HEK293 (cell line): ENCODE measurements at regions not wholly inside any gene's neighbourhood (a gene's known extent, or its start where the extent isn't known, plus 50 kb on each side); places are given as distances from the start of the nearest gene placed in this dataset.

ENCODE experiments used
- CTCF ChIA-PET: fragments of 350-600 bp; formaldehyde crosslinking; extraction: SDS; loops from one replicate; lab custom pipeline; 2021; ENCODE audit warnings: antibody characterized with exemption; lab: Yijun Ruan, JAX
- POLR2A ChIA-PET: fragments of 300-600 bp; formaldehyde crosslinking; extraction: SDS; loops from one replicate; lab custom pipeline; 2020; ENCODE audit warnings: antibody characterized with exemption, inconsistent platforms; lab: Yijun Ruan, JAX
- H3K27ac ChIP-seq: fragments of 200-500 bp; sonication (Bioruptor generic); 2 replicates; pipeline ENCODE4 v1.5.1; 2014; ENCODE audit warnings: low read depth, low read length, control low read depth, inconsistent platforms; ENCODE audit errors: extremely low read depth
- H3K36me3 ChIP-seq, 2 experiments: fragments of 200-500 bp in 1 of 2; sonication (Bioruptor generic) in 1 of 2; 1 replicate in 1 of 2; 2 replicates in 1 of 2; pipeline ENCODE4 v1.5.1; 2014 to 2017; ENCODE audit warnings: inconsistent platforms in 2 of 2, low read length in 2 of 2; ENCODE audit not compliant: control insufficient read depth in 2 of 2, insufficient read depth in 1 of 2
- H3K4me1 ChIP-seq: fragments of 200-500 bp; sonication (Bioruptor generic); 2 replicates; pipeline ENCODE4 v1.5.1; 2014; ENCODE audit warnings: mild to moderate bottlenecking, low read length, inconsistent platforms; ENCODE audit not compliant: control insufficient read depth, insufficient read depth
- H3K4me3 ChIP-seq: 2 replicates; pipeline ENCODE4 v1.5.1; 2011; ENCODE audit warnings: low read depth, mild to moderate bottlenecking, control low read depth, low read length, moderate library complexity
- H3K9me3 ChIP-seq: fragments of 200-500 bp; sonication (Bioruptor generic); 2 replicates; pipeline ENCODE4 v1.5.1; 2014; ENCODE audit warnings: low read depth, low read length, inconsistent platforms; ENCODE audit not compliant: control insufficient read depth, insufficient read depth
- HOXA7 ChIP-seq: sonication (generic); formaldehyde crosslinking; IDR thresholded peaks from 2 replicates; pipeline ENCODE4 v1.8.1; 2022; ENCODE audit warnings: missing genetic modification reagents, borderline replicate concordance
- SCRT1 ChIP-seq: fragments of 450-650 bp; formaldehyde crosslinking; IDR thresholded peaks from 2 replicates; pipeline ENCODE4 v1.5.1; 2016; ENCODE audit warnings: missing biosample characterization, missing genetic modification characterization, borderline replicate concordance
- SP3 ChIP-seq: fragments of 450-650 bp; formaldehyde crosslinking; IDR thresholded peaks from 2 replicates; pipeline ENCODE4 v1.5.1; 2016; ENCODE audit warnings: missing biosample characterization, missing genetic modification characterization
- TRIM28 ChIP-seq: IDR thresholded peaks from 2 replicates; pipeline ENCODE4 v1.6.1; 2011; ENCODE audit warnings: low read length, control low read depth, borderline replicate concordance
- ZFP41 ChIP-seq: fragments of 450-650 bp; formaldehyde crosslinking; IDR thresholded peaks from 2 replicates; pipeline ENCODE4 v1.5.1; 2016; ENCODE audit warnings: missing biosample characterization, missing genetic modification characterization, borderline replicate concordance
- ZNF140 ChIP-seq: fragments of 450-650 bp; formaldehyde crosslinking; IDR thresholded peaks from 2 replicates; pipeline ENCODE4 v1.5.1; 2016; ENCODE audit warnings: missing biosample characterization, missing genetic modification characterization
- ZNF16 ChIP-seq: fragments of 450-650 bp; formaldehyde crosslinking; IDR thresholded peaks from 2 replicates; pipeline ENCODE4 v1.5.1; 2016; ENCODE audit warnings: low read depth, missing biosample characterization, missing genetic modification characterization
- ZNF221 ChIP-seq: fragments of 450-650 bp; formaldehyde crosslinking; IDR thresholded peaks from 2 replicates; pipeline ENCODE4 v1.5.1; 2017; ENCODE audit warnings: missing biosample characterization, missing genetic modification characterization, borderline replicate concordance
- ZNF223 ChIP-seq: fragments of 450-650 bp; formaldehyde crosslinking; IDR thresholded peaks from 2 replicates; pipeline ENCODE4 v1.5.1; 2016; ENCODE audit warnings: missing biosample characterization, missing genetic modification characterization
- ZNF274 ChIP-seq, 2 experiments: fragments of 200-500 bp in 1 of 2; fragments of 450-650 bp in 1 of 2; sonication (Bioruptor generic) in 1 of 2; formaldehyde crosslinking in 1 of 2; IDR thresholded peaks; 2 replicates each; pipeline versions ENCODE4 v1.5.1 to v1.6.1; 2014 to 2016; ENCODE audit warnings: borderline replicate concordance in 1 of 2, inconsistent platforms in 1 of 2, low read length in 1 of 2, missing biosample characterization in 1 of 2, missing genetic modification characterization in 1 of 2
- ZNF404 ChIP-seq: fragments of 450-650 bp; formaldehyde crosslinking; IDR thresholded peaks from 2 replicates; pipeline ENCODE4 v1.5.1; 2017; ENCODE audit warnings: missing biosample characterization, missing genetic modification characterization
- ZNF426 ChIP-seq: fragments of 450-650 bp; formaldehyde crosslinking; IDR thresholded peaks from 2 replicates; pipeline ENCODE4 v1.5.1; 2017; ENCODE audit warnings: missing biosample characterization, missing genetic modification characterization, mild to moderate bottlenecking, inconsistent platforms, moderate library complexity
- ZNF521 ChIP-seq: fragments of 450-650 bp; formaldehyde crosslinking; IDR thresholded peaks from 2 replicates; pipeline ENCODE4 v1.5.1; 2017; ENCODE audit warnings: missing biosample characterization, mild to moderate bottlenecking, missing genetic modification characterization
- ZNF530 ChIP-seq: fragments of 450-650 bp; formaldehyde crosslinking; IDR thresholded peaks from 2 replicates; pipeline ENCODE4 v1.5.1; 2016; ENCODE audit warnings: low read depth, missing biosample characterization, missing genetic modification characterization
- ZNF555 ChIP-seq: fragments of 450-650 bp; formaldehyde crosslinking; conservative IDR thresholded peaks from 2 replicates; pipeline ENCODE4 v1.5.1; 2017; ENCODE audit warnings: missing biosample characterization, mild to moderate bottlenecking, missing genetic modification characterization, inconsistent platforms
- ZNF629 ChIP-seq: fragments of 450-650 bp; formaldehyde crosslinking; IDR thresholded peaks from 2 replicates; pipeline ENCODE4 v1.5.1; 2017; ENCODE audit warnings: missing biosample characterization, missing genetic modification characterization
- ZNF654 ChIP-seq: fragments of 450-650 bp; formaldehyde crosslinking; IDR thresholded peaks from 2 replicates; pipeline ENCODE4 v1.5.1; 2016; ENCODE audit warnings: low read depth, missing biosample characterization, missing genetic modification characterization
- ZNF701 ChIP-seq: fragments of 450-650 bp; formaldehyde crosslinking; IDR thresholded peaks from 2 replicates; pipeline ENCODE4 v1.5.1; 2016; ENCODE audit warnings: missing biosample characterization, missing genetic modification characterization
- ZNF747 ChIP-seq: fragments of 450-650 bp; formaldehyde crosslinking; IDR thresholded peaks from 2 replicates; pipeline ENCODE4 v1.5.1; 2016; ENCODE audit warnings: missing biosample characterization, missing genetic modification characterization
- ZNF830 ChIP-seq: fragments of 450-650 bp; IDR thresholded peaks from 2 replicates; pipeline ENCODE4 v1.5.0; 2018; ENCODE audit warnings: missing biosample characterization, missing genetic modification characterization, low read depth, mild to moderate bottlenecking, moderate library complexity
- ZSCAN16 ChIP-seq: fragments of 450-650 bp; formaldehyde crosslinking; IDR thresholded peaks from 2 replicates; pipeline ENCODE4 v1.5.1; 2016; ENCODE audit warnings: missing biosample characterization, missing genetic modification characterization
- TF ChIP-seq, protein P1 (sequence below): fragments of 450-650 bp; formaldehyde crosslinking; IDR thresholded peaks from 2 replicates; pipeline ENCODE4 v1.5.1; 2017; ENCODE audit warnings: missing biosample characterization, missing genetic modification characterization
- TF ChIP-seq, protein P2 (sequence below): fragments of 450-650 bp; formaldehyde crosslinking; IDR thresholded peaks from 2 replicates; pipeline ENCODE4 v1.5.1; 2017; ENCODE audit warnings: missing biosample characterization, mild to moderate bottlenecking, missing genetic modification characterization, moderate library complexity
- TF ChIP-seq, protein P3 (sequence below): fragments of 450-650 bp; formaldehyde crosslinking; IDR thresholded peaks from 2 replicates; pipeline ENCODE4 v1.5.1; 2016; ENCODE audit warnings: missing biosample characterization, missing genetic modification characterization
- TF ChIP-seq, protein P4 (sequence below): fragments of 450-650 bp; formaldehyde crosslinking; IDR thresholded peaks from 2 replicates; pipeline ENCODE4 v1.5.1; 2016; ENCODE audit warnings: missing biosample characterization, missing genetic modification characterization
- TF ChIP-seq, protein P5 (sequence below): fragments of 450-650 bp; formaldehyde crosslinking; IDR thresholded peaks from 2 replicates; pipeline ENCODE4 v1.5.1; 2016; ENCODE audit warnings: missing biosample characterization, missing genetic modification characterization, low read depth
- TF ChIP-seq, protein P6 (sequence below): sonication (generic); formaldehyde crosslinking; IDR thresholded peaks from 2 replicates; pipeline ENCODE4 v1.8.1; 2022; ENCODE audit warnings: mild to moderate bottlenecking, moderate library complexity, missing genetic modification reagents
- TF ChIP-seq, protein P7 (sequence below): fragments of 450-650 bp; formaldehyde crosslinking; IDR thresholded peaks from 2 replicates; pipeline ENCODE4 v1.5.1; 2016; ENCODE audit warnings: missing biosample characterization, missing genetic modification characterization

DNA sequence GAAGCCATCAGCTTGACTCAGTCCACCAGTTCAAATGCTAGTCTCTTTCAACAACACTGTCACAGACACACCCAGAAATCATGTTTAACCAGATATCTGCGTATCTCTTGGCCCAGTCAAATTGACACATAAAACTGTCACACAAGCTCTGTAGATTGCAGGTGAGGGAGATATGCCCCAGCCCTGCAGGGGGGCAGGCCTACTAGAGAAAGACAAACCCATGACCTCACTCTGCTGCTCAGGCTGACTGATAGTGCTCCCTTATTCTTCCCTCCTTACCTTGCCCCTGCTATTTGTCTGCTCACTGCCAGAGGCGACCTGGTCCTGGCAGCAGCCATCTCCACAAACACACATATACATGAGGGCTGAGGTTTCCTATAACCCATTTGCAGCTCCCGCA lies 351.3 kb downstream of the DRD1 start:
- CTCF ChIA-PET = interaction anchor here (0.6 kb wide), 1 partner anchor 636 kb away, joined by 6 read pairs; no protein-coding TSS in a partner anchor
- no peaks in the 10 kb centered on the region for H3K36me3 ChIP-seq
- POLR2A ChIA-PET = no interaction called here
- no peak for TF ChIP-seq ZNF701 (tag by site-specific recombination)
- no peak for TF ChIP-seq ZNF747 (tag by site-specific recombination)
- TF ChIP-seq ZNF223 = no peak
- TF ChIP-seq, protein P1, sequence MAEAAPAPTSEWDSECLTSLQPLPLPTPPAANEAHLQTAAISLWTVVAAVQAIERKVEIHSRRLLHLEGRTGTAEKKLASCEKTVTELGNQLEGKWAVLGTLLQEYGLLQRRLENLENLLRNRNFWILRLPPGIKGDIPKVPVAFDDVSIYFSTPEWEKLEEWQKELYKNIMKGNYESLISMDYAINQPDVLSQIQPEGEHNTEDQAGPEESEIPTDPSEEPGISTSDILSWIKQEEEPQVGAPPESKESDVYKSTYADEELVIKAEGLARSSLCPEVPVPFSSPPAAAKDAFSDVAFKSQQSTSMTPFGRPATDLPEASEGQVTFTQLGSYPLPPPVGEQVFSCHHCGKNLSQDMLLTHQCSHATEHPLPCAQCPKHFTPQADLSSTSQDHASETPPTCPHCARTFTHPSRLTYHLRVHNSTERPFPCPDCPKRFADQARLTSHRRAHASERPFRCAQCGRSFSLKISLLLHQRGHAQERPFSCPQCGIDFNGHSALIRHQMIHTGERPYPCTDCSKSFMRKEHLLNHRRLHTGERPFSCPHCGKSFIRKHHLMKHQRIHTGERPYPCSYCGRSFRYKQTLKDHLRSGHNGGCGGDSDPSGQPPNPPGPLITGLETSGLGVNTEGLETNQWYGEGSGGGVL (tag by site-specific recombination) = no peak
- no peak for TF ChIP-seq ZNF404
- TF ChIP-seq TRIM28 = 0 out of 2 replicates have a peak, but pooled peaks have one; percentile 37
- TF ChIP-seq, protein P2, sequence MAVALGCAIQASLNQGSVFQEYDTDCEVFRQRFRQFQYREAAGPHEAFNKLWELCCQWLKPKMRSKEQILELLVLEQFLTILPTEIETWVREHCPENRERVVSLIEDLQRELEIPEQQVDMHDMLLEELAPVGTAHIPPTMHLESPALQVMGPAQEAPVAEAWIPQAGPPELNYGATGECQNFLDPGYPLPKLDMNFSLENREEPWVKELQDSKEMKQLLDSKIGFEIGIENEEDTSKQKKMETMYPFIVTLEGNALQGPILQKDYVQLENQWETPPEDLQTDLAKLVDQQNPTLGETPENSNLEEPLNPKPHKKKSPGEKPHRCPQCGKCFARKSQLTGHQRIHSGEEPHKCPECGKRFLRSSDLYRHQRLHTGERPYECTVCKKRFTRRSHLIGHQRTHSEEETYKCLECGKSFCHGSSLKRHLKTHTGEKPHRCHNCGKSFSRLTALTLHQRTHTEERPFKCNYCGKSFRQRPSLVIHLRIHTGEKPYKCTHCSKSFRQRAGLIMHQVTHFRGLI (tag by site-specific recombination) = no peak
- TF ChIP-seq, protein P3, sequence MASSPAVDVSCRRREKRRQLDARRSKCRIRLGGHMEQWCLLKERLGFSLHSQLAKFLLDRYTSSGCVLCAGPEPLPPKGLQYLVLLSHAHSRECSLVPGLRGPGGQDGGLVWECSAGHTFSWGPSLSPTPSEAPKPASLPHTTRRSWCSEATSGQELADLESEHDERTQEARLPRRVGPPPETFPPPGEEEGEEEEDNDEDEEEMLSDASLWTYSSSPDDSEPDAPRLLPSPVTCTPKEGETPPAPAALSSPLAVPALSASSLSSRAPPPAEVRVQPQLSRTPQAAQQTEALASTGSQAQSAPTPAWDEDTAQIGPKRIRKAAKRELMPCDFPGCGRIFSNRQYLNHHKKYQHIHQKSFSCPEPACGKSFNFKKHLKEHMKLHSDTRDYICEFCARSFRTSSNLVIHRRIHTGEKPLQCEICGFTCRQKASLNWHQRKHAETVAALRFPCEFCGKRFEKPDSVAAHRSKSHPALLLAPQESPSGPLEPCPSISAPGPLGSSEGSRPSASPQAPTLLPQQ (tag by site-specific recombination) = 0 out of 2 replicates have a peak, but pooled peaks have one; percentile 30
- no peak for TF ChIP-seq ZNF654
- TF ChIP-seq ZNF530 = no peak
- TF ChIP-seq, protein P4, sequence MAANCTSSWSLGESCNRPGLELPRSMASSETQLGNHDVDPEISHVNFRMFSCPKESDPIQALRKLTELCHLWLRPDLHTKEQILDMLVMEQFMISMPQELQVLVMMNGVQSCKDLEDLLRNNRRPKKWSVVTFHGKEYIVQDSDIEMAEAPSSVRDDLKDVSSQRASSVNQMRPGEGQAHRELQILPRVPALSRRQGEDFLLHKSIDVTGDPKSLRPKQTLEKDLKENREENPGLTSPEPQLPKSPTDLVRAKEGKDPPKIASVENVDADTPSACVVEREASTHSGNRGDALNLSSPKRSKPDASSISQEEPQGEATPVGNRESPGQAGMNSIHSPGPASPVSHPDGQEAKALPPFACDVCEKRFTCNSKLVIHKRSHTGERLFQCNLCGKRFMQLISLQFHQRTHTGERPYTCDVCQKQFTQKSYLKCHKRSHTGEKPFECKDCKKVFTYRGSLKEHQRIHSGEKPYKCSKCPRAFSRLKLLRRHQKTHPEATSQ (tag by site-specific recombination) = no peak
- TF ChIP-seq ZNF629 (tag by site-specific recombination) = 0 out of 2 replicates have a peak, but pooled peaks have one; percentile 26
- TF ChIP-seq, protein P5, sequence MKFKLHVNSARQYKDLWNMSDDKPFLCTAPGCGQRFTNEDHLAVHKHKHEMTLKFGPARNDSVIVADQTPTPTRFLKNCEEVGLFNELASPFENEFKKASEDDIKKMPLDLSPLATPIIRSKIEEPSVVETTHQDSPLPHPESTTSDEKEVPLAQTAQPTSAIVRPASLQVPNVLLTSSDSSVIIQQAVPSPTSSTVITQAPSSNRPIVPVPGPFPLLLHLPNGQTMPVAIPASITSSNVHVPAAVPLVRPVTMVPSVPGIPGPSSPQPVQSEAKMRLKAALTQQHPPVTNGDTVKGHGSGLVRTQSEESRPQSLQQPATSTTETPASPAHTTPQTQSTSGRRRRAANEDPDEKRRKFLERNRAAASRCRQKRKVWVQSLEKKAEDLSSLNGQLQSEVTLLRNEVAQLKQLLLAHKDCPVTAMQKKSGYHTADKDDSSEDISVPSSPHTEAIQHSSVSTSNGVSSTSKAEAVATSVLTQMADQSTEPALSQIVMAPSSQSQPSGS (tag by site-specific recombination) = peak; percentile 31; the same call in 1 of the 2 replicates
- TF ChIP-seq ZNF426 (tag by site-specific recombination) = no peak
- TF ChIP-seq ZNF221 (tag by site-specific recombination) = no peak
- no peak for TF ChIP-seq ZNF830 (tag by site-specific recombination)
- TF ChIP-seq ZNF274 (IDR thresholded peaks at IDR 0.05; ENCODE audit: low read length) = no peak
- no peak for TF ChIP-seq ZNF274 (tag by site-specific recombination; IDR thresholded peaks at IDR 0.05; ENCODE audit: borderline replicate concordance)
- no peak for TF ChIP-seq ZNF521 (tag by site-specific recombination)
- TF ChIP-seq ZNF555 (tag by site-specific recombination) = no peak
- no peak for TF ChIP-seq ZNF140 (tag by site-specific recombination)
- TF ChIP-seq HOXA7 (CRISPR knock-in tag) = no peak
- no peak for TF ChIP-seq ZNF16 (tag by site-specific recombination)
- TF ChIP-seq, protein P6, sequence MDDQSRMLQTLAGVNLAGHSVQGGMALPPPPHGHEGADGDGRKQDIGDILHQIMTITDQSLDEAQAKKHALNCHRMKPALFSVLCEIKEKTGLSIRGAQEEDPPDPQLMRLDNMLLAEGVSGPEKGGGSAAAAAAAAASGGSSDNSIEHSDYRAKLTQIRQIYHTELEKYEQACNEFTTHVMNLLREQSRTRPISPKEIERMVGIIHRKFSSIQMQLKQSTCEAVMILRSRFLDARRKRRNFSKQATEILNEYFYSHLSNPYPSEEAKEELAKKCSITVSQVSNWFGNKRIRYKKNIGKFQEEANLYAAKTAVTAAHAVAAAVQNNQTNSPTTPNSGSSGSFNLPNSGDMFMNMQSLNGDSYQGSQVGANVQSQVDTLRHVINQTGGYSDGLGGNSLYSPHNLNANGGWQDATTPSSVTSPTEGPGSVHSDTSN = no peak
- no peak for TF ChIP-seq SP3
- TF ChIP-seq SCRT1 = no peak
- TF ChIP-seq, protein P7, sequence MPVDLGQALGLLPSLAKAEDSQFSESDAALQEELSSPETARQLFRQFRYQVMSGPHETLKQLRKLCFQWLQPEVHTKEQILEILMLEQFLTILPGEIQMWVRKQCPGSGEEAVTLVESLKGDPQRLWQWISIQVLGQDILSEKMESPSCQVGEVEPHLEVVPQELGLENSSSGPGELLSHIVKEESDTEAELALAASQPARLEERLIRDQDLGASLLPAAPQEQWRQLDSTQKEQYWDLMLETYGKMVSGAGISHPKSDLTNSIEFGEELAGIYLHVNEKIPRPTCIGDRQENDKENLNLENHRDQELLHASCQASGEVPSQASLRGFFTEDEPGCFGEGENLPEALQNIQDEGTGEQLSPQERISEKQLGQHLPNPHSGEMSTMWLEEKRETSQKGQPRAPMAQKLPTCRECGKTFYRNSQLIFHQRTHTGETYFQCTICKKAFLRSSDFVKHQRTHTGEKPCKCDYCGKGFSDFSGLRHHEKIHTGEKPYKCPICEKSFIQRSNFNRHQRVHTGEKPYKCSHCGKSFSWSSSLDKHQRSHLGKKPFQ (tag by site-specific recombination) = no peak
- no peak for TF ChIP-seq ZSCAN16
- TF ChIP-seq ZFP41 (tag by site-specific recombination) = no peak

More for the DNA sequence above, 351.3 kb downstream of the DRD1 start:
- Histone ChIP-seq H3K4me3 (no peak overlapping the region), H3K27ac (no peak overlapping the region; the same call in 1 of the 2 replicates), H3K4me1 (peaks cover 5% of the 10 kb centered on the region), H3K9me3 (no peaks in the 10 kb centered on the region)
